ENCODE measurements at regions not wholly inside any gene's neighbourhood (a gene's known extent, or its start where the extent isn't known, plus 50 kb on each side); places are given as distances from the start of the nearest gene placed in this dataset.

GRCh38 chr12:45669792-45670191, 59.7 kb upstream of the ARID2 start:
- DNase-seq (ENCODE audit: low spot score), result no peak

- peak; percentile 47 for DNase-seq (ENCODE audit: low spot score)
These were observed 59.0 kb upstream of the ARID2 start for GRCh38 chr12:45670346-45671065.

- DNase-seq (ENCODE audit: low spot score), result no peak
These were observed 58.3 kb upstream of the ARID2 start for GRCh38 chr12:45671254-45671653.

- DNase-seq (ENCODE audit: low spot score), result peak; percentile 84
These were observed 55.1 kb upstream of the ARID2 start for GRCh38 chr12:45674181-45674977.

- DNase-seq (ENCODE audit: low spot score), result no peak
These were observed 54.0 kb upstream of the ARID2 start for GRCh38 chr12:45675534-45675933.

Measured in H4 (cell line).